ENCODE measurements at regions not wholly inside any gene's neighbourhood (a gene's known extent, or its start where the extent isn't known, plus 50 kb on each side); places are given as distances from the start of the nearest gene placed in this dataset.
A peak's percentile ranks its signal among the peaks of the same experiment; 100 is the strongest.

GRCh38 chr11:70619591-70619990 is 221.3 kb downstream of the CTTN start:
- TF ChIP-seq CTCF (conservative IDR thresholded peaks at IDR 0.05): no peak
- Histone ChIP-seq H3K4ac (ENCODE audit: low read depth, low read length) (no peak overlapping the region), H4K5ac (ENCODE audit: insufficient read length, low read depth, low read length) (no peak overlapping the region), H4K91ac (ENCODE audit: insufficient read length, low read depth, low read length) (no peak overlapping the region), H3K27me3 (ENCODE audit: insufficient read depth, low read length) (no peaks in the 10 kb centered on the region), H4K8ac (replicated peaks; ENCODE audit: insufficient read length, low read depth, low read length) (no peak overlapping the region), H3K79me1 (ENCODE audit: insufficient read depth, low read depth, low read length, poor library complexity, severe bottlenecking) (no peaks in the 10 kb centered on the region), H3K23me2 (ENCODE audit: insufficient read length, low read depth, low read length, poor library complexity, severe bottlenecking) (no peaks in the 10 kb centered on the region), H3K4me1 (ENCODE audit: insufficient read depth, low read length) (no peaks in the 10 kb centered on the region), H3K4me2 (ENCODE audit: insufficient read depth, insufficient read length, low read length) (no peak overlapping the region), H3T11ph (ENCODE audit: low read length) (no peak overlapping the region), H2BK5ac (ENCODE audit: insufficient read length, low read length) (no peak overlapping the region), H3K9me3 (ENCODE audit: control insufficient read depth, low read depth, low read length) (no peaks in the 10 kb centered on the region), H2AFZ (ENCODE audit: low read length) (no peak overlapping the region), H3K56ac (ENCODE audit: insufficient read length, low read depth, low read length) (no peak overlapping the region), H4K20me1 (ENCODE audit: control insufficient read depth, insufficient read depth, insufficient read length) (no peaks in the 10 kb centered on the region), H3K27ac (ENCODE audit: insufficient read length, low read depth, low read length) (no peak overlapping the region), H2BK120ac (ENCODE audit: low read depth, low read length, poor library complexity, severe bottlenecking) (no peak overlapping the region), H3K79me2 (ENCODE audit: insufficient read depth, low read length) (no peaks in the 10 kb centered on the region; the same call in 1 of the 2 replicates), H2BK15ac (ENCODE audit: low read depth, low read length) (no peak overlapping the region), H3K18ac (ENCODE audit: insufficient read length, low read depth, low read length) (no peak overlapping the region), H3K14ac (ENCODE audit: insufficient read depth, low read length) (no peak overlapping the region), H3K23ac (ENCODE audit: insufficient read length, low read depth, low read length) (no peak overlapping the region), H2AK5ac (ENCODE audit: insufficient read length, low read length) (no peak overlapping the region), H2BK12ac (ENCODE audit: insufficient read length, low read depth, low read length) (no peak overlapping the region), H2BK20ac (ENCODE audit: low read depth, low read length, poor library complexity, severe bottlenecking) (no peak overlapping the region), H3K9ac (ENCODE audit: extremely low read depth, insufficient read length, low read length) (no peak overlapping the region)
- Mint-ChIP-seq H3K9me3 (no peaks in the 10 kb centered on the region), H3K27me3 (ENCODE audit: low read depth) (no peaks in the 10 kb centered on the region; the same call in 1 of the 2 replicates), H3K4me3 (no peak overlapping the region), H3K27ac (peak overlapping the region in 1 of 3 experiments; percentile 33; a peak in 1 of 7 replicates), H3K4me1 (no peaks in the 10 kb centered on the region; a peak in 1 of 4 replicates), H3K36me3 (ENCODE audit: insufficient read depth in 1 of 3, low read depth in 3 of 3) (peaks cover 0 to 5% (median 0%) of the 10 kb centered on the region in 3 experiments; a peak in 2 of 7 replicates)
- WGBS (ENCODE audit: extremely low coverage, insufficient read length, low lambda C conversion rate): no CpG with 5 or more reads among the region's 7 CpGs
- DNase-seq: no peak
